H1 (cell line): ENCODE measurements at regions not wholly inside any gene's neighbourhood (a gene's known extent, or its start where the extent isn't known, plus 50 kb on each side); places are given as distances from the start of the nearest gene placed in this dataset.

Source experiments
- CBX5 ChIP-seq: fragments of 300-800, 300-1000 bp; sonication (generic); IDR thresholded peaks from 2 replicates; pipeline ENCODE4 v1.7.1; 2016; ENCODE audit warnings: antibody characterized with exemption, low read length, low read depth
- EP300 ChIP-seq, 2 experiments: IDR thresholded peaks; 1 replicate in 1 of 2; 2 replicates in 1 of 2; pipeline ENCODE4 v1.6.1; 2011 to 2012; ENCODE audit warnings: low read depth in 2 of 2, low read length in 2 of 2, mild to moderate bottlenecking in 2 of 2, borderline replicate concordance in 1 of 2, inconsistent platforms in 1 of 2, moderate library complexity in 1 of 2
- EZH2 ChIP-seq: fragments of 200-600 bp; sonication (generic); IDR thresholded peaks from 2 replicates; pipeline ENCODE4 v1.7.1; 2012; ENCODE audit warnings: low read depth, mild to moderate bottlenecking, moderate library complexity, low read length, inconsistent platforms; ENCODE audit not compliant: severe bottlenecking
- JUN ChIP-seq: IDR thresholded peaks from 2 replicates; pipeline ENCODE4 v1.6.1; 2011; ENCODE audit warnings: low read depth, mild to moderate bottlenecking, improper control_type of control experiment, low read length
- KDM1A ChIP-seq: fragments of 200-600, 300-600 bp; sonication (generic); IDR thresholded peaks from 2 replicates; pipeline ENCODE4 v1.7.1; 2016; ENCODE audit warnings: mild to moderate bottlenecking, low read length, borderline replicate concordance
- MAFK ChIP-seq: IDR thresholded peaks from 2 replicates; pipeline ENCODE4 v1.6.1; 2012; ENCODE audit warnings: low read depth, mild to moderate bottlenecking, improper control_type of control experiment, low read length
- POLR2A ChIP-seq, 2 experiments: IDR thresholded peaks; 1 replicate in 1 of 2; 2 replicates in 1 of 2; pipeline ENCODE4 v1.6.1; 2011; ENCODE audit warnings: low read depth in 2 of 2, low read length in 2 of 2, mild to moderate bottlenecking in 2 of 2; ENCODE audit errors: control extremely low read depth in 1 of 2
- POLR2AphosphoS5 ChIP-seq: IDR thresholded peaks from 2 replicates; pipeline ENCODE4 v1.6.1; 2011; ENCODE audit warnings: low read depth, low read length
- SRF ChIP-seq: IDR thresholded peaks from 2 replicates; pipeline ENCODE4 v1.6.1; 2011; ENCODE audit warnings: mild to moderate bottlenecking, low read depth, low read length, moderate library complexity
- TAF7 ChIP-seq: optimal IDR thresholded peaks from 2 replicates; pipeline ENCODE3; 2011; ENCODE audit warnings: low read depth, mild to moderate bottlenecking, inconsistent platforms, low read length, moderate library complexity, borderline replicate concordance
- YY1 ChIP-seq: IDR thresholded peaks from 2 replicates; pipeline ENCODE4 v1.6.1; 2011; ENCODE audit warnings: low read depth, mild to moderate bottlenecking, low read length
- TF ChIP-seq, protein P1 (sequence below), 3 experiments: IDR thresholded peaks; 1 replicate in 2 of 3; 2 replicates in 1 of 3; pipeline versions ENCODE4 v1.5.1 to v1.6.1; 2011; ENCODE audit warnings: low read length in 3 of 3, mild to moderate bottlenecking in 3 of 3, inconsistent platforms in 2 of 3, low read depth in 1 of 3, moderate library complexity in 1 of 3; ENCODE audit not compliant: insufficient read depth in 1 of 3; ENCODE audit errors: control extremely low read depth in 1 of 3
- TF ChIP-seq, protein P2 (sequence below): IDR thresholded peaks from 2 replicates; pipeline ENCODE4 v1.6.1; 2011; ENCODE audit warnings: low read length, improper control_type of control experiment
- TF ChIP-seq, protein P3 (sequence below): IDR thresholded peaks from 2 replicates; pipeline ENCODE4 v1.6.1; 2012; ENCODE audit warnings: inconsistent platforms

DNA sequence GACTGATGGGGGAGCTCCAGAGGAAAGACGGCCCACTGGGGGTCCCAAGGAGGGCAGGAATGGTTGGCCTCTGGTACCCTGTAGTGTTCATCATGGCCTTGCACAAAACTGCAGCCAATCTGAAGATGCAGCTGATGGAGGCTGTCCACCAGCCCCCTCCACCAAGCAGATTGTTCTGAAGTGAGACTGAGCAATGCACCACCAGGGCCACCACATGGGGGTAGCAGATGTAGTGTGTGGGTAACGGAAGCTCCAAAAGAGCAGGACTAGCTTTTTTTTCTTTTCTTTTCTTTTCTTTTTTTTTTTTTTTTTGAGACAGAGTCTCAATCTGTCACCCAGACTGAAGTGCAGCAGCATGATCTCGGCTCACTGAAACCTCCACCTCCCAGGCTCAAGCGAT lies 181.0 kb upstream of the MYLIP start:
- no peak for TF ChIP-seq EP300 (IDR thresholded peaks at IDR 0.05; ENCODE audit: borderline replicate concordance in 1 of 2, low read depth in 2 of 2, low read length in 2 of 2)
- TF ChIP-seq, protein P1, sequence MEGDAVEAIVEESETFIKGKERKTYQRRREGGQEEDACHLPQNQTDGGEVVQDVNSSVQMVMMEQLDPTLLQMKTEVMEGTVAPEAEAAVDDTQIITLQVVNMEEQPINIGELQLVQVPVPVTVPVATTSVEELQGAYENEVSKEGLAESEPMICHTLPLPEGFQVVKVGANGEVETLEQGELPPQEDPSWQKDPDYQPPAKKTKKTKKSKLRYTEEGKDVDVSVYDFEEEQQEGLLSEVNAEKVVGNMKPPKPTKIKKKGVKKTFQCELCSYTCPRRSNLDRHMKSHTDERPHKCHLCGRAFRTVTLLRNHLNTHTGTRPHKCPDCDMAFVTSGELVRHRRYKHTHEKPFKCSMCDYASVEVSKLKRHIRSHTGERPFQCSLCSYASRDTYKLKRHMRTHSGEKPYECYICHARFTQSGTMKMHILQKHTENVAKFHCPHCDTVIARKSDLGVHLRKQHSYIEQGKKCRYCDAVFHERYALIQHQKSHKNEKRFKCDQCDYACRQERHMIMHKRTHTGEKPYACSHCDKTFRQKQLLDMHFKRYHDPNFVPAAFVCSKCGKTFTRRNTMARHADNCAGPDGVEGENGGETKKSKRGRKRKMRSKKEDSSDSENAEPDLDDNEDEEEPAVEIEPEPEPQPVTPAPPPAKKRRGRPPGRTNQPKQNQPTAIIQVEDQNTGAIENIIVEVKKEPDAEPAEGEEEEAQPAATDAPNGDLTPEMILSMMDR (IDR thresholded peaks at IDR 0.05; ENCODE audit: control extremely low read depth in 1 of 3, insufficient read depth in 1 of 3, low read depth in 1 of 3, low read length in 3 of 3): no peak
- TF ChIP-seq JUN: no peak
- TF ChIP-seq MAFK: no peak
- no peak for TF ChIP-seq POLR2A (IDR thresholded peaks at IDR 0.05; ENCODE audit: control extremely low read depth in 1 of 2, low read depth in 2 of 2, low read length in 2 of 2)
- no peak for TF ChIP-seq EZH2
- TF ChIP-seq SRF: no peak
- TF ChIP-seq KDM1A: no peak
- TF ChIP-seq POLR2AphosphoS5: no peak
- TF ChIP-seq, protein P2, sequence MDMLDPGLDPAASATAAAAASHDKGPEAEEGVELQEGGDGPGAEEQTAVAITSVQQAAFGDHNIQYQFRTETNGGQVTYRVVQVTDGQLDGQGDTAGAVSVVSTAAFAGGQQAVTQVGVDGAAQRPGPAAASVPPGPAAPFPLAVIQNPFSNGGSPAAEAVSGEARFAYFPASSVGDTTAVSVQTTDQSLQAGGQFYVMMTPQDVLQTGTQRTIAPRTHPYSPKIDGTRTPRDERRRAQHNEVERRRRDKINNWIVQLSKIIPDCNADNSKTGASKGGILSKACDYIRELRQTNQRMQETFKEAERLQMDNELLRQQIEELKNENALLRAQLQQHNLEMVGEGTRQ: no peak
- no peak for TF ChIP-seq TAF7
- TF ChIP-seq, protein P3, sequence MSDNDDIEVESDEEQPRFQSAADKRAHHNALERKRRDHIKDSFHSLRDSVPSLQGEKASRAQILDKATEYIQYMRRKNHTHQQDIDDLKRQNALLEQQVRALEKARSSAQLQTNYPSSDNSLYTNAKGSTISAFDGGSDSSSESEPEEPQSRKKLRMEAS: no peak
- TF ChIP-seq YY1: no peak
- TF ChIP-seq CBX5: no peak
